GM12878 (cell line): ENCODE measurements at regions not wholly inside any gene's neighbourhood (a gene's known extent, or its start where the extent isn't known, plus 50 kb on each side); places are given as distances from the start of the nearest gene placed in this dataset.

Source experiments
- BCL11A ChIP-seq: IDR thresholded peaks from 2 replicates; pipeline ENCODE4 v1.6.1; 2011; ENCODE audit warnings: low read depth, low read length
- CBX3 ChIP-seq: fragments of 200-600 bp; sonication (generic); IDR thresholded peaks from 2 replicates; pipeline ENCODE4 v1.6.1; 2016; ENCODE audit warnings: low read depth, borderline replicate concordance
- CEBPB ChIP-seq, 2 experiments: fragments of 150-350 bp in 1 of 2; IDR thresholded peaks; 2 replicates each; pipeline ENCODE4 v1.6.1; 2012 to 2014; ENCODE audit warnings: low read depth in 2 of 2, low read length in 2 of 2, borderline replicate concordance in 1 of 2, inconsistent platforms in 1 of 2
- E2F8 ChIP-seq: fragments of 450-650 bp; IDR thresholded peaks from 2 replicates; pipeline ENCODE4 v1.6.1; 2018; ENCODE audit warnings: mild to moderate bottlenecking, low read depth, moderate library complexity; ENCODE audit not compliant: partially characterized antibody
- FOXK2 ChIP-seq: fragments of 450-650 bp; IDR thresholded peaks from 2 replicates; pipeline ENCODE4 v1.6.1; 2017; ENCODE audit warnings: mild to moderate bottlenecking, moderate library complexity
- HDAC2 ChIP-seq: fragments of 200-600 bp; sonication (generic); IDR thresholded peaks from 2 replicates; pipeline ENCODE4 v1.6.1; 2017
- NR2F1 ChIP-seq: fragments of 450-650 bp; conservative IDR thresholded peaks from 2 replicates; pipeline ENCODE4 v1.6.1; 2017; ENCODE audit warnings: mild to moderate bottlenecking
- POLR2A ChIP-seq: IDR thresholded peaks from 2 replicates; pipeline ENCODE4 v1.6.1; 2011; ENCODE audit warnings: low read depth, mild to moderate bottlenecking, low read length
- POLR2AphosphoS2 ChIP-seq: IDR thresholded peaks from 2 replicates; pipeline ENCODE4 v1.6.1; 2011; ENCODE audit warnings: low read depth, mild to moderate bottlenecking, low read length, improper control_type of control experiment, moderate library complexity
- SIX5 ChIP-seq: IDR thresholded peaks from 2 replicates; pipeline ENCODE4 v1.6.1; 2011; ENCODE audit warnings: mild to moderate bottlenecking, low read depth, low read length, moderate library complexity; ENCODE audit not compliant: severe bottlenecking
- ZNF592 ChIP-seq: fragments of 450-650 bp; IDR thresholded peaks from 2 replicates; pipeline ENCODE4 v1.6.1; 2017; ENCODE audit warnings: mild to moderate bottlenecking, moderate library complexity
- TF ChIP-seq, protein P1 (sequence below), 3 experiments: IDR thresholded peaks in 2 of 3; conservative IDR thresholded peaks in 1 of 3; 2 replicates each; pipeline ENCODE4 v1.5.1; 2011; ENCODE audit warnings: low read depth in 3 of 3, low read length in 3 of 3, mild to moderate bottlenecking in 3 of 3, control low read depth in 2 of 3, moderate library complexity in 2 of 3, inconsistent platforms in 1 of 3, mixed read lengths in 1 of 3; ENCODE audit not compliant: control insufficient read depth in 2 of 3, insufficient read depth in 1 of 3; ENCODE audit errors: extremely low read depth in 1 of 3

- TF ChIP-seq CEBPB (IDR thresholded peaks at IDR 0.05; ENCODE audit: borderline replicate concordance in 1 of 2, low read depth in 2 of 2, low read length in 2 of 2) (no peak), NR2F1 (no peak), POLR2AphosphoS2 (no peak), BCL11A (no peak), E2F8 (no peak), ZNF592 (no peak), FOXK2 (no peak), HDAC2 (no peak), CBX3 (no peak), POLR2A (no peak), SIX5 (no peak)
- TF ChIP-seq, protein P1, sequence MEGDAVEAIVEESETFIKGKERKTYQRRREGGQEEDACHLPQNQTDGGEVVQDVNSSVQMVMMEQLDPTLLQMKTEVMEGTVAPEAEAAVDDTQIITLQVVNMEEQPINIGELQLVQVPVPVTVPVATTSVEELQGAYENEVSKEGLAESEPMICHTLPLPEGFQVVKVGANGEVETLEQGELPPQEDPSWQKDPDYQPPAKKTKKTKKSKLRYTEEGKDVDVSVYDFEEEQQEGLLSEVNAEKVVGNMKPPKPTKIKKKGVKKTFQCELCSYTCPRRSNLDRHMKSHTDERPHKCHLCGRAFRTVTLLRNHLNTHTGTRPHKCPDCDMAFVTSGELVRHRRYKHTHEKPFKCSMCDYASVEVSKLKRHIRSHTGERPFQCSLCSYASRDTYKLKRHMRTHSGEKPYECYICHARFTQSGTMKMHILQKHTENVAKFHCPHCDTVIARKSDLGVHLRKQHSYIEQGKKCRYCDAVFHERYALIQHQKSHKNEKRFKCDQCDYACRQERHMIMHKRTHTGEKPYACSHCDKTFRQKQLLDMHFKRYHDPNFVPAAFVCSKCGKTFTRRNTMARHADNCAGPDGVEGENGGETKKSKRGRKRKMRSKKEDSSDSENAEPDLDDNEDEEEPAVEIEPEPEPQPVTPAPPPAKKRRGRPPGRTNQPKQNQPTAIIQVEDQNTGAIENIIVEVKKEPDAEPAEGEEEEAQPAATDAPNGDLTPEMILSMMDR (IDR thresholded peaks at IDR 0.05 in 2 of 3, conservative IDR thresholded peaks at IDR 0.05 in 1 of 3; ENCODE audit: control insufficient read depth in 2 of 3, extremely low read depth in 1 of 3, insufficient read depth in 1 of 3, low read depth in 3 of 3, low read length in 3 of 3) = no peak
Observed at GRCh38 chr14:97703006-97703760, 906.0 kb downstream of the VRK1 start.
